NOMO-1 (cell line): ENCODE measurements at regions not wholly inside any gene's neighbourhood (a gene's known extent, or its start where the extent isn't known, plus 50 kb on each side); places are given as distances from the start of the nearest gene placed in this dataset.
A peak's percentile ranks its signal among the peaks of the same experiment; 100 is the strongest.

Source experiments
- DNase-seq, 2 experiments: peaks; one replicate each; lab custom pipeline; 2025; ENCODE audit not compliant: unreplicated experiment in 2 of 2; lab: John Stamatoyannopoulos, UW

- DNase-seq = no peak
Measured at GRCh38 chr3:24639481-24640329, 145.1 kb upstream of the THRB start.

- no peak for DNase-seq
Measured at GRCh38 chr3:24640330-24640877, 145.8 kb upstream of the THRB start.

GRCh38 chr3:24641628-24642027 lies 147.0 kb upstream of the THRB start:
- DNase-seq = no peak

GRCh38 chr3:24645047-24645446 lies 150.4 kb upstream of the THRB start:
- DNase-seq = no peak

GRCh38 chr3:24646790-24647189 lies 152.1 kb upstream of the THRB start:
- no peak for DNase-seq

- DNase-seq = no peak
Measured at GRCh38 chr3:24648063-24648462, 153.4 kb upstream of the THRB start.

- no peak for DNase-seq
Measured at GRCh38 chr3:24650839-24651238, 156.2 kb upstream of the THRB start.

GRCh38 chr3:24657870-24658510 lies 163.3 kb upstream of the THRB start:
- DNase-seq = no peak

- DNase-seq = peak in 1 of 2 experiments; percentile 21
Measured at GRCh38 chr3:24661175-24661584, 166.5 kb upstream of the THRB start.

- DNase-seq = no peak
Measured at GRCh38 chr3:24662449-24663345, 168.0 kb upstream of the THRB start.

GRCh38 chr3:24663406-24663805 lies 168.8 kb upstream of the THRB start:
- no peak for DNase-seq

- DNase-seq = no peak
Measured at GRCh38 chr3:24668039-24668438, 173.4 kb upstream of the THRB start.

- DNase-seq = no peak
Measured at GRCh38 chr3:24670871-24671270, 176.2 kb upstream of the THRB start.

GRCh38 chr3:24673596-24673995 lies 178.9 kb upstream of the THRB start:
- no peak for DNase-seq

GRCh38 chr3:24674261-24674660 lies 179.6 kb upstream of the THRB start:
- no peak for DNase-seq

GRCh38 chr3:24678021-24678420 lies 183.4 kb upstream of the THRB start:
- peak; percentile 10 to 37 for DNase-seq

GRCh38 chr3:24678421-24678865 lies 183.8 kb upstream of the THRB start:
- DNase-seq = peak; percentile 17 to 55

GRCh38 chr3:24679429-24679828 lies 184.8 kb upstream of the THRB start:
- DNase-seq = no peak

- peak; percentile 35 to 46 for DNase-seq
Measured at GRCh38 chr3:24680214-24680967, 185.7 kb upstream of the THRB start.

- no peak for DNase-seq
Measured at GRCh38 chr3:24682141-24682547, 187.5 kb upstream of the THRB start.
